Heart left ventricle (tissue), 16 donors: ENCODE measurements at regions not wholly inside any gene's neighbourhood (a gene's known extent, or its start where the extent isn't known, plus 50 kb on each side); places are given as distances from the start of the nearest gene placed in this dataset.

Source experiments
- ATAC-seq, 4 donors: fragments of 200-7000 bp; cut with Tn5 transposase; one replicate each; pipeline ENCODE4 v1.9.1; 2020 to 2022; ENCODE audit warnings: moderate library complexity in 4 of 4, mild to moderate bottlenecking in 3 of 4, moderate number of reproducible peaks in 1 of 4
- DNase-seq, 5 donors: peaks; one replicate each; pipeline ENCODE4 v3.0.0-alpha.2; 2020
- H3K27ac ChIP-seq, 12 donors: fragments of 200-600 bp; sonication (generic) in 4 of 12; one replicate each; pipeline versions ENCODE4 v1.5.0 to v1.8.0; 2016 to 2022; ENCODE audit warnings: mild to moderate bottlenecking in 2 of 12
- H3K27me3 ChIP-seq, 9 donors: fragments of 200-600 bp; sonication (generic) in 2 of 9; one replicate each; pipeline versions ENCODE4 v1.5.1 to v1.8.0; 2016 to 2022; ENCODE audit warnings: mild to moderate bottlenecking in 3 of 9
- H3K36me3 ChIP-seq, 9 donors: fragments of 200-600 bp; sonication (generic) in 2 of 9; one replicate each; pipeline versions ENCODE4 v1.5.0 to v1.8.0; 2018 to 2022; ENCODE audit warnings: mild to moderate bottlenecking in 2 of 9
- H3K4me1 ChIP-seq, 12 donors: fragments of 200-600 bp; sonication (generic) in 4 of 12; one replicate each; pipeline versions ENCODE4 v1.5.0 to v1.8.0; 2016 to 2022; ENCODE audit warnings: mild to moderate bottlenecking in 3 of 12
- H3K4me3 ChIP-seq, 12 donors: fragments of 200-600 bp; sonication (generic) in 4 of 12; one replicate each; pipeline versions ENCODE4 v1.5.0 to v1.8.0; 2017 to 2022; ENCODE audit warnings: mild to moderate bottlenecking in 9 of 12, moderate library complexity in 4 of 12
- H3K9me3 ChIP-seq, 12 donors: fragments of 200-600 bp; sonication (generic) in 4 of 12; one replicate each; pipeline versions ENCODE4 v1.5.0 to v1.8.0; 2016 to 2022; ENCODE audit warnings: mild to moderate bottlenecking in 1 of 12
- POLR2A ChIP-seq, 2 donors: fragments of 450-650 bp; IDR thresholded peaks; one replicate each; pipeline ENCODE4 v1.6.1; 2017; ENCODE audit warnings: antibody characterized with exemption in 2 of 2, mild to moderate bottlenecking in 2 of 2, moderate library complexity in 2 of 2
- WGBS, 4 donors: extraction: QIAGEN DNeasy Blood & Tissue Kit in 2 of 4; methylation state at CpG; one replicate each; pipeline versions ENCODE4 v1.1.5 to v1.1.7; 2013 to 2018; 5-methylcytosine and 5-hydroxymethylcytosine counted together
- intact Hi-C, 10 donors: fragments of 100-400 bp; cut with DNase I; formaldehyde crosslinking; loops; one replicate each; pipeline versions ENCODE4 v1.11.1 to v1.14.2; 2022
- TF ChIP-seq, protein P1 (sequence below), 12 donors: fragments of 200-600 bp; sonication (generic) in 4 of 12; IDR thresholded peaks; one replicate each; pipeline versions ENCODE4 v1.5.0 to v1.8.0; 2018 to 2022; ENCODE audit warnings: antibody characterized with exemption in 12 of 12, mild to moderate bottlenecking in 5 of 12
- donor health status: ischemic (EF 13 %, LVEDD 7.1; RV severe dilation, severe dysfunction).
- donor health status: healthy with polysubstance abuse.
- donor health status: DM: no; HTN: yes; CAD: no.
- donor health status: DM: no; HTN: no; CAD: no.
- donor health status: ischemic (EF 25% LVEDD 6.9; RV normal size, moderate dysfunction).
- donor health status: ischemic (EF 25% LVEDD 5.7; RV mildly dilated, moderate dysfunction).
- donor health status: healthy.
- donor health status: DM: yes; HTN: yes; CAD: no.
- donor health status: ischemic (EF 35%, LVEDD 5.7; RV mildly dilated, moderate dysfunction).
- donor health status: nonischemic (EF 11% LVEDD 7.7; RV severe dilation, severe dysfunction).
- donor health status: DM: yes; HTN: yes; CAD: no.
- donor health status: PGD.
- donor health status: ischemic (EF 29% LVEDD 5.4; RV normal size, mild dysfunction).
- donor health status: nonischemic (EF 23%, LVEDD 6.1; RV moderate dilation, normal function).

DNA sequence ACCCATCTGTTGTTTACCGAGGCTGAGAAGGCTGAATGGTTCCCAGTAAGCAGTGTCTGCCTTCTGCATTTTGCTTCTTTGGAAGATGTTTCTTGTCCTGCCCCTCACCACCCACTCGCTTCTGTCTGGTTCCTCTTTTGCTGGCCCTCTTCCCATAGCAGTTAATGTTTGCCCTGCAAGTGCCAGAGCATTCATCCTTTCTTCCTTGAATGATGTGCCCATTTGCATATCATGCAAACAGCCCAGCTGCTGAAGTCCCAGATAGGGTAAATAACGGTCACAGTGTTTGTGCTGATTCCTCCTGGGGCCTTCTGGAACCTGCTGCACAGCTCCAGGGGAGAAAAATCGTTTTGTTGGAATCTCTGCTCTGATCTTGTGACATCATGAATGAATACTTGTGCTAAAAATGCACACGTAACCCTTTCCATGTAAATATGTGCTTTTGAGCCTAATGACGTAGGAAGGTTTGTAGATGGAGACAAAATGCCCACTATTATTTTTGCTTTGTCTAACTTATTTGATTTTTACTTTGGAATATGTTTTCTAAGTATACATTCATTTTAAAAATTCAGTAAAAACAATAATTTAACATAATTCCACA, 381.0 kb downstream of the SOX2 start:
- Histone ChIP-seq H3K4me1 (no peaks in the 10 kb centered on the region), H3K27me3 (no peaks in the 10 kb centered on the region), H3K36me3 (no peaks in the 10 kb centered on the region), H3K9me3 (peaks cover 0 to 9% (median 0%) of the 10 kb centered on the region in 12 donors), H3K27ac (no peak overlapping the region), H3K4me3 (no peak overlapping the region)
- DNase-seq (no peak), ATAC-seq (peak in 1 of 4 donors; percentile 31)
- intact Hi-C loops: no loop called here
- 27 to 31% (median 29%) methylated on average over 6 of the region's 6 CpGs for WGBS, 4 donors
- TF ChIP-seq POLR2A (IDR thresholded peaks at IDR 0.05): no peak
- TF ChIP-seq, protein P1, sequence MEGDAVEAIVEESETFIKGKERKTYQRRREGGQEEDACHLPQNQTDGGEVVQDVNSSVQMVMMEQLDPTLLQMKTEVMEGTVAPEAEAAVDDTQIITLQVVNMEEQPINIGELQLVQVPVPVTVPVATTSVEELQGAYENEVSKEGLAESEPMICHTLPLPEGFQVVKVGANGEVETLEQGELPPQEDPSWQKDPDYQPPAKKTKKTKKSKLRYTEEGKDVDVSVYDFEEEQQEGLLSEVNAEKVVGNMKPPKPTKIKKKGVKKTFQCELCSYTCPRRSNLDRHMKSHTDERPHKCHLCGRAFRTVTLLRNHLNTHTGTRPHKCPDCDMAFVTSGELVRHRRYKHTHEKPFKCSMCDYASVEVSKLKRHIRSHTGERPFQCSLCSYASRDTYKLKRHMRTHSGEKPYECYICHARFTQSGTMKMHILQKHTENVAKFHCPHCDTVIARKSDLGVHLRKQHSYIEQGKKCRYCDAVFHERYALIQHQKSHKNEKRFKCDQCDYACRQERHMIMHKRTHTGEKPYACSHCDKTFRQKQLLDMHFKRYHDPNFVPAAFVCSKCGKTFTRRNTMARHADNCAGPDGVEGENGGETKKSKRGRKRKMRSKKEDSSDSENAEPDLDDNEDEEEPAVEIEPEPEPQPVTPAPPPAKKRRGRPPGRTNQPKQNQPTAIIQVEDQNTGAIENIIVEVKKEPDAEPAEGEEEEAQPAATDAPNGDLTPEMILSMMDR (IDR thresholded peaks at IDR 0.05): no peak

DNA sequence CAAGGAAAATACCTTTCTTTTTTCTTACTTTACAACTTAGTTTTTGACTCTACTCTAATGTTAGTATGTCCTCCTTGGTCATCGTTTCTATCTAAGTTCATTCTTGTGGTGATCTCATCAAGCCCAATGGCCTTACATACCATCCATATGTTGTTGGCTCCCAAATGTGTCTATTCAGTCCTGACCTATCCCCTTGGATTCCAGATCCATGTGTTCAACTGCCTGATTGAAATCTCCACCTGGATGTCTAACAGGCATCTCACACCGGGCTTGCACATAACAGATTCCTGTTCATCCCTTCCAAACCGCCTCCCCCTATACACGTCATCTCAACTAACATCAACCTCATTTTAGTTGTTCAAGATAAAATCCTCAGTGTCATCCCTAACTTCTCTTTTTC, 382.6 kb downstream of the SOX2 start:
- H3K27ac ChIP-seq: no peak overlapping the region
- intact Hi-C loops: no loop called here
- no peak for DNase-seq
- H3K27me3 ChIP-seq: no peaks in the 10 kb centered on the region
- ATAC-seq: no peak
- WGBS, 4 donors: 81 to 87% (median 83%) methylated on average over 4 of the region's 4 CpGs
- no peaks in the 10 kb centered on the region for H3K36me3 ChIP-seq
- no peak for TF ChIP-seq POLR2A (IDR thresholded peaks at IDR 0.05)
- TF ChIP-seq, protein P1 (IDR thresholded peaks at IDR 0.05): no peak
- no peaks in the 10 kb centered on the region for H3K4me1 ChIP-seq
- no peak overlapping the region for H3K4me3 ChIP-seq
- H3K9me3 ChIP-seq: peaks cover 0 to 12% (median 0%) of the 10 kb centered on the region in 12 donors

GRCh38 chr3:182104881-182105280, 393.2 kb downstream of the SOX2 start:
- no peaks in the 10 kb centered on the region for H3K36me3 ChIP-seq
- H3K27me3 ChIP-seq: no peaks in the 10 kb centered on the region
- ATAC-seq (no peak), DNase-seq (no peak)
- 10 to 31% (median 19%) methylated on average over 4 of the region's 4 CpGs for WGBS, 4 donors
- no peaks in the 10 kb centered on the region for H3K4me1 ChIP-seq
- peaks cover 0 to 26% (median 8%) of the 10 kb centered on the region in 12 donors for H3K9me3 ChIP-seq
- intact Hi-C loops: no loop called here
- no peak overlapping the region for H3K4me3 ChIP-seq
- H3K27ac ChIP-seq: no peak overlapping the region
- TF ChIP-seq, protein P1 (IDR thresholded peaks at IDR 0.05): no peak
- no peak for TF ChIP-seq POLR2A (IDR thresholded peaks at IDR 0.05)

DNA sequence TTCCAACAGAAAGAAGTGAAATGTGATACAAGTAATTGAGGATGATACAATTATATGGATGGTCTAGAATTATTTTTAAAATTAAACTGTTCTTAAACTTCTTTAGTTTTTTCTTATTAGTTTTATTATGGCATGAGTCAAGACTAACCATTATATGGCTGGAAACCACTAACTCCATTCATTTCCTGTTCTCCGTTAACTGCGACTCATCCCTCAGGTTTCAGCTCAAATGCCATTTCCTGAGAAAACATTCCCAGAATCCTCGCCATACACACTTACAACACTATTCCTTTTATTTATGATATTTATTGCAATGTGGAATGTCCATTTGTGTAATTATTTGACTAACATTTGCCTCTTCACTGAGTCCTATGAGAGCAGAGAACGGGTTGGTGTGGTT, 394.1 kb downstream of the SOX2 start:
- H3K27me3 ChIP-seq: no peaks in the 10 kb centered on the region
- H3K4me1 ChIP-seq: no peaks in the 10 kb centered on the region
- DNase-seq: no peak
- no peak overlapping the region for H3K4me3 ChIP-seq
- H3K9me3 ChIP-seq: peaks cover 0 to 22% (median 7%) of the 10 kb centered on the region in 12 donors
- TF ChIP-seq, protein P1 (IDR thresholded peaks at IDR 0.05): no peak
- no peak for TF ChIP-seq POLR2A (IDR thresholded peaks at IDR 0.05)
- 68 to 83% (median 75%) methylated on average over 4 of the region's 4 CpGs for WGBS, 4 donors
- H3K36me3 ChIP-seq: no peaks in the 10 kb centered on the region
- intact Hi-C loops: no loop called here
- no peak for ATAC-seq
- H3K27ac ChIP-seq: no peak overlapping the region
